ENCODE measurements at regions not wholly inside any gene's neighbourhood (a gene's known extent, or its start where the extent isn't known, plus 50 kb on each side); places are given as distances from the start of the nearest gene placed in this dataset.
"Not testable (repeated sequence)": the region's sequence is repeated elsewhere in the genome, so short reads cannot be mapped to it uniquely, and the experiment has no call there.

- DNase-seq: peak; percentile 71
Observed at GRCh38 chr5:99104538-99105132, 175.8 kb upstream of the CHD1 start.

GRCh38 chr5:99102073-99102697, 173.4 kb upstream of the CHD1 start:
- DNase-seq: no peak

GRCh38 chr5:99099691-99100090, 170.9 kb upstream of the CHD1 start:
- DNase-seq: no peak

GRCh38 chr5:99089822-99090549, 161.2 kb upstream of the CHD1 start:
- DNase-seq: no peak

GRCh38 chr5:99088309-99088708, 159.5 kb upstream of the CHD1 start:
- no peak for DNase-seq

GRCh38 chr5:99083197-99083596, 154.4 kb upstream of the CHD1 start:
- DNase-seq: no peak

- no peak for DNase-seq
Observed at GRCh38 chr5:99081711-99082110, 152.9 kb upstream of the CHD1 start.

GRCh38 chr5:99076723-99077640, 148.2 kb upstream of the CHD1 start:
- DNase-seq: no peak

GRCh38 chr5:99072846-99073245, 144.0 kb upstream of the CHD1 start:
- no peak for DNase-seq

- peak; percentile 9 for DNase-seq
Observed at GRCh38 chr5:99070822-99071221, 142.0 kb upstream of the CHD1 start.

- no peak for DNase-seq
Observed at GRCh38 chr5:99070362-99070761, 141.6 kb upstream of the CHD1 start.

- DNase-seq: no peak
Observed at GRCh38 chr5:99068944-99069650, 140.3 kb upstream of the CHD1 start.

GRCh38 chr5:99063737-99064136, 134.9 kb upstream of the CHD1 start:
- DNase-seq: no peak

GRCh38 chr5:99061711-99062110, 132.9 kb upstream of the CHD1 start:
- no peak for DNase-seq

- no peak for DNase-seq
Observed at GRCh38 chr5:99061299-99061698, 132.5 kb upstream of the CHD1 start.

- peak; percentile 77 for DNase-seq
Observed at GRCh38 chr5:99060306-99061261, 131.8 kb upstream of the CHD1 start.

- no peak for DNase-seq
Observed at GRCh38 chr5:99059685-99060084, 130.9 kb upstream of the CHD1 start.

GRCh38 chr5:99058466-99058865, 129.7 kb upstream of the CHD1 start:
- no peak for DNase-seq

- no peak for DNase-seq
Observed at GRCh38 chr5:99054972-99055371, 126.2 kb upstream of the CHD1 start.

- no peak for DNase-seq
Observed at GRCh38 chr5:99045871-99046270, 117.1 kb upstream of the CHD1 start.

- DNase-seq: not testable (repeated sequence)
Observed at GRCh38 chr5:99043257-99043656, 114.5 kb upstream of the CHD1 start.

All from NCI-H69 (cell line).